SKM-1 (cell line): ENCODE measurements at regions not wholly inside any gene's neighbourhood (a gene's known extent, or its start where the extent isn't known, plus 50 kb on each side); places are given as distances from the start of the nearest gene placed in this dataset.
"Not testable (repeated sequence)": the region's sequence is repeated elsewhere in the genome, so short reads cannot be mapped to it uniquely, and the experiment has no call there.

ENCODE experiments used
- DNase-seq: peaks from one replicate; lab custom pipeline; 2025; ENCODE audit not compliant: unreplicated experiment; lab: John Stamatoyannopoulos, UW

DNA sequence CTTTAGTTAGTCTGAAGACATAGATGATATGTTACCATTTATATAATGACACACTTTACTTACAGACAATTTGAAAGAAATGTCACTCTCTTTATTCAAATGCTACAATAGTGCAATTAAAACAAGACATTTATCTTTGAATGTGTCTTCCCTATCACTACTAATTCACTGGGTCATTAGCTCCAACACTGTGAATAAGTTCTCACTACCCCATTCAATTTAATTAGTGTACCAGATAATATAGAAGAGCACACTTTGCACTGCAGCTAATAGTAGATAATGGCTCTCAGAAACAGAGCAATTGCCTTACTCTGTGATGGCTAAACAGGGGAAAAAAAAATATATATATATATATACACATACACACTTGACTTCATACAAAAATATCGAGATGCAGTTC is 497.0 kb downstream of the DTWD2 start:
- DNase-seq = no peak

DNA sequence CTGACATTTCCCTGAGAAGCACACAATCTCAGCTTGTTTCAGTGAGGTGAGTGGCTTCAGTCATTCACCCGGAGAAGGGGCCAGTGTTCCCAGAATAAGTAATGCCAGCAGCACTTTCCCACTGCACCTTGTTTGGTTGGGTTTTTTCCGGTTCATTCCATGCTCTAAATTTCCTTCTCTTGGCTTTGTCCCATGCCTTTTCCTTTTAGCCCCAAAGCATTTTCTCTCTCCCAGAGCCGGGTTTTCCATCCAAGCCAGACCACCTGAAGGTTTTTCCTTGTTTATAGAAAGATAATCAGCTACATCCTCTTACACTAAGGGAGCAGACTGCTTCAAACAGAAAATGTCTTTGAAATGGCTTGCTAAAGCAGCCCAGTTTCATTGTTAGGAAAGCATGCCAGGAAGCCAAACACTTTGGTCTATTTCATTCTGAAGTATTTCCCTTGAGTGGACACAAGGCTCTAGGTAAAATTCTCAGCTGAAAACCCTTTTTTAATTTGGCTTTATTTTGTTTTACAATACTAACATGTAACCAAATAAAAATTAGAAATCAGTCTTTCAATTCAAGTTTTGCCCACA is 501.6 kb downstream of the DTWD2 start:
- DNase-seq = no peak

DNA sequence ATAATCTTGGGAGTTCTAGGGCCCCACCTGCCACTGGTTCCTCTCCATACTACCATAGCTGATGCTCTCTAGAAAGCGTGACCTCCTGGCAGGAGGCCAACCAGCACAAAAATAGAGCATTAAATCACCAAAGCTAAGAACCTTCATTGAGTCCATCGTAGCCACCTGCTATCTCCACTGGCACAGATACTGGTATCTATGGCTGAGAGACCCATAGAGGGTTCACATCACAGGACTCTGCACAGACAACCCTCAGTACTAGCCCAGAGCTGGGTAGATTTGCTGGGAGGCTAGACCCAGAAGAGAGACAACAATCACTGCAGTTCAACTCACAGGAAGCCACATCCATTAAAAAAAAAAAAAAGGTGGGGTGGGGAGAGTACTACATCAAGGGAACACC is 509.1 kb downstream of the DTWD2 start:
- no peak for DNase-seq

DNA sequence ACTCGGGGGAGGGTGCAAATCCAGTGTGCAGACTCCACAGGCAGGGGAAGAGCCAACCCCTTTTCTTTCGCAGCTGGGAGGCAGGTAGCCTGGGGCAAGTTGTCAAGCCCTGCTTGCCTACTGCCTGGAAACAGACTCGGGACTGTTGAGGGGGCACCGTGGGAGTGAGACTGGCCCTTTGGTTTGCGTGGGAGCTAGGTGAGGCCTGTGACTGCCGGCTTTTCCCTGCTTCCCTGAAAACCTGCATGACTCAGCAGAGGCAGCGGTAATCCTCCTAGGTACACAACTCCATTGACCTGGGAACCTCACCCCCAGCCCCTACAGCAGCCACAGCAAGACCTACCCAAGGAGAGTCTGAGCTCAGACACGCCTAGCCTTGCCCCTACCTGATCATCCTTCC is 509.5 kb downstream of the DTWD2 start:
- no peak for DNase-seq

DNA sequence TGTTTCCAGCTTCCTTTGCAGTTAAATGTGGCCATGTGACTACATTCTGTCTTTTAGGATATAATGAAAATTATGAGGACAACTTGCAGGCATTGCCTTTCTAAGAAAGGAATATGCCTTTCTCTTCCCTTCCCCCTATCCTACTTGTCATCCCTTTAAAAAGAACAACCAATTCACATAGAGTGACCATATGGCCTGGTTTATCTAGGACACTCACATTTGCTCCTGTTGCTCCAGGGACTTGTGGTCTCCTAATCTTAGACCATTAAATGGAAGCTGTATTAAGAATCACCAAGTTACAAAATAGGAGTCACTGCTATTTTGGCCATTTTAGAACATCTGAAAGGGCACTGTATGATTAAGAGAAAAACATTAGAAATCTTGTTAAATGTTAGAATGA is 520.3 kb downstream of the DTWD2 start:
- no peak for DNase-seq

DNA sequence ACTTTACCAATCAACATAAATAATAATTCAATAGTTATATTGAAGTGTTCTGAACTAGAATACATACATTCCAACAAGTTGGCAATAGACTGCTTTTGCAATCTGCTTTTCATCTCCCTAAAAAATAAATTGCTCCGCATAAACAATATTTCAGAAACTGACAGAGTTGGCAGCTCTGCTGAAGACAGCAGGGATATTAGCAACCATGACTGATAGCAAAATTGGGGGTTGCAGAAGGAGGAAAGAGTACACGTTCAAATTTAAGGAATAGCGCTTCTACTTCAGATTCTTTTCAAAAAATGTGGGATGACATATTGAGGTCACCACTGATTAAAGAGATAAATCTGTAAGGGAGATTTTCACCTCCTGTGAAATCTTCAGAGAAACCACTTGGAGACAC is 521.2 kb downstream of the DTWD2 start:
- DNase-seq = no peak

DNA sequence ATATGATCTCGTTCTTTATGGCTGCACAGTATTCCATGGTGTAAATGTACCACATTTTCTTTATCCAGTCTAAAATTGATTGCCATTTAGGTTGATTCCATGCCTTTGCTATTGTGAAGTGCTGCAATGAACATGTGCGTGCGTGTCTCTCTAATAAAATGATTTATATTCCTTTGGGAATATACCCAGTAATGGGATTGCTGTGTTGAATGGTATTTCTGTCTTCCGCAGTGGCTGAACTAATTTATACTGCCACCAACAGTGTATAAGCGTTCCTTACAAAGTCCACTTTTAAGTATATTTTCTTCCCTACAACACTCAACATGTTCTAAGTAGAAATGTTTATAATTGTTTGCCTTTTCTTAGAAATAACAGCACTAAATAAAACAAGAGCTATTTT is 521.9 kb downstream of the DTWD2 start:
- no peak for DNase-seq

DNA sequence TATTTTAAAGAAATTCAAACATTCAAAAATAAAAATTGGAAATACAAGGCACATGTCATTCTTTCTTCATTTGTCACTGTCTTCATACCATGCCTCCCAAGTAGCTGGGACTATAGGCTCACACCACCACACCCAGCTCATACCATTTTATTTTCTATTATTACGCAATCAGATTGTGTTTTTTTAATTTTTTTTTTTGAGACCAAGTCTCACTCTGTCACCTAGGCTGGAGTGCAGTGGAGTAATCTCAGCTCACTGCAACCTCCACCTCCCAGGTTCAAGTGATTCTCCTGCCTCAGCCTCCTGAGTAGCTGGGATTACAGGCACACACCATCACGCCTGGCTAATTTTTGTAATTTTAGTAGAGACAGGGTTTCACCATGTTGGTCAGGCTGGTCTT is 526.1 kb downstream of the DTWD2 start:
- DNase-seq = not testable (repeated sequence)

DNA sequence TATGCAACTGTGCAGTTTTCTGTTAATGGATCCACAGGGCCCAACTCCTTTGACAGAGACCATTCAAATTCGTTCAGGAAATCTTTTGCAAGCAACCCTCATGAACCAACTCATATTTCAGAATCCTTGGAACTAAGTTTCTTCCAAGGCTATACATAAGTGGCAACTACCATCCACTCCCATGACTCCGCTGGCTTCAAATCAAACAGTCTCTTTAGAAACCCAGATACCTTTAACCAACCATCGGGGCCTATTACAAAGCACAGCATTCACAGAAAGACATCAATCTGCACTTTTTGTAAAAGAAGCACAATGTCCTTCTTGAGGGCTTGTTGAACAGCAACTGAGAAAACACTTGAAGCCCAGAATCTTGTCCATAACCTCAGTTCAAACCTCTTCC is 526.9 kb downstream of the DTWD2 start:
- no peak for DNase-seq

DNA sequence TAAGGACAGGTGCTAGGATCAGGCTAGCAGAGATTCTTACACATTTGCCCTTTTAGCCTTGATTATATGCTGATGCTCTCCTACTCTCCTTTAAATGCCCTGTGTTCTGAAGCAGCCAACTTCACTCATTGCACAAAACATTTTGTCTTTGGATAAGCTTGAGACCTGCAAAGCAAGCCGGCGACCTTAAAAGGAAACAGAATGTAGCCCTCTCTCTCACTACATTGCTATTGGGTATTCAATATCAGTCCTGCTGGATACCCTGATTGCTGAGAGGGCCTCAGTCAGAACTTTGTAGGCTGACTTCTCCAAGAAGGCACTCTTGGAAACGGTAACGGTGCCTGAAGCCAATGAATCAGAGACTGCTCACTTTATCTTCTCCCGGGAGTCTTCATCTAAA is 528.9 kb downstream of the DTWD2 start:
- DNase-seq = no peak

DNA sequence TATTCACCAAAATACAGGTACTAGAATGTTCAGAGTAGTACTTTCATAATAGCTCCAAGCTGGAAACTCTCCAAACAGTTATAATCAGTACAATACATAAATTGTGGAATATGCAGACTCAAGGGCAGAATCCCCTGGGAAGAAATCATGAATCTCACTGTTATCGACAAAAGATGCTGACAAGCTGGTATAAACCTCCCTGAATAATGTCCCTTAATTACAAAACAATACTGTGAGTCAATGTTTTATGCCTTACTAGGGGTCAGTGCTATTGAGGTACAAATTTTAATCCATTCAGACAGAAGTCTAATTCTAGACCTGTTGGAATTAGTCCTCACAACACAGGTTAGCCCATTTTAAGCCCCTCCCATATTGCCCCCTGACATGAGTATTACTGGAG is 532.3 kb downstream of the DTWD2 start:
- DNase-seq = no peak

DNA sequence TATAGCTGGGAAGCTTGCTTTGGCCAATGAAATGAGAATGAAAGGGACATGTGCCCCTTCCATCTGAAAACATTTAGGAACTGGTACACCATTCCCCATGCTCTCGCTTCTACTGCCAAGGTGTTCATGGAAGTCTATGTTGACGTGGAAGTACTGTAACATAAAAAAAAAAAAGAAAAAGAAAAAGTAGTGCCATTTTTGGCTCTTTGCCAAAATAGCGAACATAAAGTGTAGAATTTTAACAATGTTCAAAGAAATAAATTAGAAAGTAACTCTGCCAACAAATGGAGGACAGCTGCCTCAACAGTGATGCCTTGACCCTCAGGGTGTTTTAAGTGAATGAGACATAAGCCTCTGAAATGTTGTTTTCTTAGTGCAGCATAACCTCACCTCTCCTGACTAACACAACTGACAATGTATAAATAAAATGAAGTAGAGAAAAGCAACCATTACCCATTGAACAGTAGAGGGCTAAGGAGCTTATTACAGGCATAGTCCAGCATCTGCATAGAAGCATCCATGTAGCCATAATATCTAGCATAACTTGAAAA is 536.6 kb downstream of the DTWD2 start:
- DNase-seq = no peak

DNA sequence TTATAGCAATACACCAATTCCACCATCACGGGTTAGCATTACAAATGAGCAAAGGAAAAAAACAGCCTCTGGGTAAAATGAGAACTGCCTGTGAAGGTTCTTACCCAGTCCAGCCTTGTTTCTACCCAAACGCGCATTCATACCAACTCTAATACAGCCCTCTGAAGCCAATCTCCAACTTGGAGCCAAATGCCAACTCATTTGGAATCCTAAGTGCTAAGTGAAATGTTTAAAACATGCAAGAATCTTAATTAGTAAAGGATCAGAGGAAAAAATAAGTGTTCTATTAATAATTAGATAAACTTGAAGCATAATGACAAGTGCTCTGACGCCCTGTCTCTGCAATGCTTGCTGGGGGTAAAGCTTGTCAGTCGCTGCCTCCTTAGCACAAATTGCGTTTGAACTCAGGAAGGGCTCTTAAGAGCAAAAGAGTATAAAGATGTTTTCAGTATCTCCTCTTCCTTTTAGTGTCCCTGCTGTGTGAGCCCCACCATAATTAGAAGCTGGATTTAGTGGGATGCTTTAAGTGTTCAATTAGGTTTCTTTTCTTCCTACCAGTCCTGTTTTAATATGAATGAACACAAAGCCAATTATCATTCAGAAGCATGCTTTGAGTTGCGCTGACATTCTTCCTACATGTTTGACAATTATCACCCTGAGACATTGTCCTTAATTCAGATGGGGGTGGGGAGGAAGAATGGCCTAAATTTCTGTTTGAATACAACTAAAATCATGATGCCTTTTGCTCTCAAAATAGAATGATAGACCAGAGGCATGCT is 537.6 kb downstream of the DTWD2 start:
- DNase-seq = no peak

DNA sequence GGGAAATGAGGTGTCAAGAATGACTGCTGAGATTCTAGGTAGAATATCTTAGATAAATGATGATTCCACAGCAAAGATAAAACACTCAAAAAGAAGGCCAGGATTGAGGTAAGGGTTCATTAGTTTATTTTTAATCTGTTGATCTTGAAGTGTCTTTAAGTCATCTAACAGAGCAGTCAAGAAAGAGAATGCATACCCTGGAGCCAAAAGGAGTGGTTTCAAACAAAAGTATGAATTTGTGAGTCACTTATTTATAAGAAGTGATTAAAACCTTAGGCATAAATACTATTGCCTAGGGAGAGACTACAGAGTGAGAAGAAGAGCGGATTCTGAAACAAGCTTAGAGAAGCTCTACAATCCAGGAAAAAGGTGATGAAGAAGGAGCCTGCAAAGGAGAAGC is 541.0 kb downstream of the DTWD2 start:
- DNase-seq = no peak

DNA sequence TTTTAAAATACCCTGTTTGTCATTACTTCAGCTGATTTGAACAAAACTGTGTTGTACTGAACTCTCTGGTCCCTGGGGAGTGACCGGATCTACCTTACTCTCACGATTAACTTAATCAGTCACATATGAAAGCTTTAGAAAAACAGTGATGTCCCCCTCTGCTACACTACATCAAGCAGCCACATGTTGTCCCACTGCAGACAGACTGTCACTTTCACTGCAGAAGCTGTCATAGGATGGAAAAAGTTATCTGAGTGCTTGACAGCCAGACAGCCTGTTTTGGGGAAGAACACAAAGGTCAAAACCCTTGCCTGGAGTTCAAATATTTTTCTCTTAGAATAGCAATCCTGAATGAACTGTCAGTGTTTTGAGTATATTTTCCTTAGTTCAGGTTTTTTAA is 546.4 kb downstream of the DTWD2 start:
- DNase-seq = no peak

DNA sequence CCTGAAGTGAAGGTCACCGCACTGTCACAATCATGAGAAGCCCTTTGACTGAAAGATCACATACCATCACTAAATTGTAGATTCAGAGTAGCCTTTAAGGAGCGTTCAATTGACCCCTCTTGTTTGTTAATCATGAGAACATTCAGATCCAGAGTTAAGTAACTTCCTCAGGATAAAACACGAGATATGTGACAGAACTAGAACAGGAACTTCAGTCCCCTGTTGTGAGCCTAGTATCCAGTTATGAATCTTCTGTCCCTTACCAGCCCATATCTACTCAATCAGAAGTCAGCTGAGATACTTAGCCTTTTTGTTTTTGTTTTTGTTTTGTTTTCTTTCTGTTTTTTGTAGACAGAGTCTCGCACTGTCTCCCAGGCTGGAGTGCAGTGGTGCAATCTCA is 547.3 kb downstream of the DTWD2 start:
- DNase-seq = no peak

DNA sequence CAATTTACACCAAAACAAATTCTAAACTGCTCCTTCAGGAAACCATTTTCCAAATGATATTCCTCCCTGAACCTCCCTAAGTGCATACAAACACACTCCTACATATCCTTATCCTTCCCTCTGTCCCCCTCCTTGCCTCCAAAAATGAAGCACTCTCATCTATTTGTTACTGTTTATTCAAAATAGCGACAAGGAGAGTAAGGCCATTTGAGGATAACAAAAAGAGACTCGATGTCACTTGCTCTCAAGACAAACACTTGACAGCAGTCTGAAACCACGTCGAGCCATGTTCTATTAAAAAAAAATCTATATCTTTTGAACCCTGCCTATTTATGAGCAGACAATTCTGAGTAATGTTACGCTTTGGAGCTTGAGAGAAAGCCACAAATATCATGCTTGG is 547.9 kb downstream of the DTWD2 start:
- no peak for DNase-seq

DNA sequence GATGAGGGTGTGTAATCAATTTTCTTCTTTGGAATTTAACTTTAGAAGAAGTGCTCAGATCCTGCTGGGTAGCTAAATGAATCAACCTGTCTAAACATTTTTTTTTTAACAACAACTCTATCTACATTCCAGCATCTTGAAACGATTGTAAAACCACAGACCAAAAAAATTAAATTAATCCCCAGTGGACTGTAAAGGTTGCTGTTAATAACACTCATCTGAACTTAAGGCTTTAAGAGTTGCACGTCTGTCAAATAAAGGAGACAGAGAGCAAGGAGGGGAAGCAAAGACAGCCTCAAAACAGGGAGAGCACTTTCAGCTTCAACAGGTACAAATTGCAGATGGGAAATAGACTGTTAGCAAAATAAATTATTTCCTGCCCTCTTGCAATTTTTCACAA is 548.5 kb downstream of the DTWD2 start:
- no peak for DNase-seq

DNA sequence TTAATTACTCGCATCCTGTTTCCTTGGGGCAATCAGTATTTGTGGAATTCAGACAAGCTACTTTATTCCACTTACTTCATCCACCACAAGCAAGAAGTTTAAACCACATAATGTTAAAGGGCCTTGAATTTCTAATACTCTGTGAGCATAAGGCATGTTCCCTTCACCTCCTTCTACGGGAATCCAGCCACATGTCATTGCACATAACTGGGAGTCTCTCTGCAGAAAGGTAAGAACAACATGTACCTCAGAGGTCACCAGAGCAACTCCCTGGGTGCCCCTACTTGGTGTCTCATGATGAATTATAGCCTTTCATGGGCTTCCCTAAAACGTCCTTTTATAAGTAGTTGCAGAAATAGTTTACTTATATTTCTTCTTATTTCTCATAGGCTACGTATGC is 553.2 kb downstream of the DTWD2 start:
- no peak for DNase-seq

DNA sequence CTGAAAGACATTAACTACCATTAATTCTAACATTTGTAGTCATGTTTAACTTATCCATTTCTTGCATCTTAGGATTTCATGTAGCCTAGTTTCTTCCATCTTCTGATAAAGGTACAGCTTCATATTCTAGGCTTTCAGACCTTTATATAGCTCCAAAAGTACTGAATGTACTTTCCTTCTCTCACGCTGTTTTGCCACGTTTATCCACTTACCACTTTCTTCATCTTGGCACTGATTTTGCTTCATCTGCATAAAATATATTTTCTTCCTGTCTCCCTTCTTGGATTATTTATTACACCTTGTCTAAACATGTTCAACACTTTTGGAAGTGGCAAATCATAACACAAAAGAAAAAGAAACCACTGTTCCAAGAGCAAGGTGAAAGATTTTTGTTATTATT is 553.8 kb downstream of the DTWD2 start:
- no peak for DNase-seq

DNA sequence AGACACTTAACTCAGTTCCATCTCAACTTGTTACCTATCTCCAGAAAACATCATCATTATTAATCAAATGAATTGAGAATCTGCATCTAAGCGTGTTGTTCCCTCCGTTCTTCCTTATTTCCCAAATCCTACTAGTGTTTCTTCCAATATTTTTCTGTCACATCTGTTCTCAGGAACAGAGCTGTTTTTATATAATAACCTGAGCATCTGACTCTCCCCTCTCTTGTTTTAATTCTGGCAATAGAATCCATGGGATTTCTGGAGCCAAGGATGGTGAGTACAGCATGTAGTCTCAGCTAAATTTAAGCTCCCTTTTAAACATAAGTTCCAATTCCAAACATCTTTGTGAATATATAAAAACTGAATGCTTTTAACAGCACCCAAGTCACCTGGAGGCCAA is 558.3 kb downstream of the DTWD2 start:
- no peak for DNase-seq

DNA sequence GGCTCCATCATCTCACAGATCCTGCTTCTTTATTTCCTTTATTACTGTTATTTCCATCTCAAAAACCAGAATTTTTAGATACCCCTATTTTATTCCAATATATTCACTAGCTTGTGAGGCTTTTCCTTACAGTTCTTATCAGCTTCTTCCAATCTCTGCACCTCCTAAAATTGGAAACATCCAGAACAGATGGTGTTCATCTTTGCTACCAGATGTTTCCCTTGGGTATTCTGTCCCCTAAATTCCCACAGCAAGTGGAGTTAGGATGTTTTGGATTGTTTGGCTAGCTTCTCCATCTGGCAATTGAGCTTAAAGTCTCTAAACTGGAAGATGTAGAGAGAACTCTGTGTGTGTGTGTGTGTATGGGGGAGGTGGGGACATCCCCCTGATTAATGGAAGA is 580.4 kb downstream of the DTWD2 start:
- no peak for DNase-seq

DNA sequence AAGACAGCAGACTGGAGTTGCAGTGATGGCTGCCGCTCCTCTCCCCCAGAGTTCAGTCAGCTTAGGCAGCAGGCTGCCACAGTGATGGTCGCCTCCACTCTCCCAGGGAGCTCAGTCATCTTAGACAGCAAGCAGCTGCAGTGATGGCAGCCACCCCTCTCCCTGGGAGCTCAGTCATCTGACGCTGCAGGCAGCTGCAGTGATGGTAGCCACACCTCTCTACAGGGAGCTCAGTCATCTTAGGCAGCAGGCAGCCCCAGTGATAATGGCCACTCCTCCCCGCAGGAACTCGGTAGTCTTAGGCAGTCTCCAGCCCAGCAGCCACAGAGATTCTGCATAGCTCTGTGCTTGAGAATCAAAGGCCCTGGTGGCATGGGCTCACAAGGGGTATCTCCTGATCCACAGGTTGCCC is 582.7 kb downstream of the DTWD2 start:
- no peak for DNase-seq
